Parathyroid adenoma (tissue), 2 donors: ENCODE measurements at regions not wholly inside any gene's neighbourhood (a gene's known extent, or its start where the extent isn't known, plus 50 kb on each side); places are given as distances from the start of the nearest gene placed in this dataset.

Source experiments
- H2AFZ ChIP-seq: fragments of 300-600 bp; sonication (generic); one replicate; pipeline ENCODE4 v1.7.0; 2017; ENCODE audit warnings: antibody characterized with exemption, mild to moderate bottlenecking
- H3K27ac ChIP-seq: fragments of 300-600 bp; sonication (generic); one replicate; pipeline ENCODE4 v1.7.0; 2017
- H3K27me3 ChIP-seq: fragments of 300-600 bp; sonication (generic); one replicate; pipeline ENCODE4 v1.7.0; 2017; ENCODE audit warnings: low read length; ENCODE audit not compliant: control insufficient read depth, insufficient read depth
- H3K36me3 ChIP-seq: fragments of 300-600 bp; sonication (generic); one replicate; pipeline ENCODE4 v1.7.0; 2017; ENCODE audit warnings: low read length; ENCODE audit not compliant: control insufficient read depth, insufficient read depth
- H3K4me1 ChIP-seq: fragments of 300-600 bp; sonication (generic); one replicate; pipeline ENCODE4 v1.7.0; 2017; ENCODE audit warnings: control low read depth
- H3K4me2 ChIP-seq: fragments of 300-600 bp; sonication (generic); one replicate; pipeline ENCODE4 v1.7.0; 2017; ENCODE audit warnings: low read length
- H3K4me3 ChIP-seq: fragments of 300-600 bp; sonication (generic); one replicate; pipeline ENCODE4 v1.7.0; 2017; ENCODE audit warnings: low read depth, low read length
- H3K79me2 ChIP-seq: fragments of 300-600 bp; sonication (generic); one replicate; pipeline ENCODE4 v1.7.0; 2017; ENCODE audit warnings: control low read depth
- H3K9ac ChIP-seq: fragments of 300-600 bp; sonication (generic); one replicate; pipeline ENCODE4 v1.7.0; 2017; ENCODE audit warnings: mild to moderate bottlenecking
- H3K9me3 ChIP-seq: fragments of 300-600 bp; sonication (generic); one replicate; pipeline ENCODE4 v1.7.0; 2017; ENCODE audit warnings: low read length; ENCODE audit not compliant: control insufficient read depth
- TF ChIP-seq, protein P1 (sequence below): fragments of 300-600 bp; sonication (generic); IDR thresholded peaks from one replicate; pipeline ENCODE4 v1.7.0; 2017; ENCODE audit warnings: antibody characterized with exemption, mild to moderate bottlenecking
- donor health status: primary hyperparathyroidism.

DNA sequence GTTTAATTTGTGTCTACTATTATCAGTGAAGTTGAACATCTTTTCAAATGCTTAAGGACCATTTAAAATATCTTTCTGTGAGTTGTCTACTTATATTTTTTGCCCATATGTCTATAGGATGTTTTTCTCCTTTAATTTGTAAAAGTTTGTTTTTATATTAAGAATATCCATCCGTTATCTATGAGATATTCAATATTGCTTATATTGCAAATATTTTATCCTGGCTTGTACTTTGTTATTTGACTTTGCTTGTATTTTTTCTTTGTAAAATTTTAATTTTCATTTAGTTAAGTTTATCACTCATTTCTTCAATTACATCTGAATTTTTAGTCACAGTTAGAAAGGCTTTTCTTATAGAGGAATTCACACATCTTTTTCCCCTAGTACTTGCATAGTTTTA is 117.0 kb upstream of the MLIP start:
- no peak overlapping the region for H3K27ac ChIP-seq
- no peak overlapping the region for H3K4me2 ChIP-seq
- no peaks in the 10 kb centered on the region for H3K4me1 ChIP-seq
- H3K9me3 ChIP-seq, result no peaks in the 10 kb centered on the region
- H3K79me2 ChIP-seq, result no peaks in the 10 kb centered on the region
- no peaks in the 10 kb centered on the region for H3K27me3 ChIP-seq
- no peak overlapping the region for H3K4me3 ChIP-seq
- H3K36me3 ChIP-seq, result no peaks in the 10 kb centered on the region
- TF ChIP-seq, protein P1, sequence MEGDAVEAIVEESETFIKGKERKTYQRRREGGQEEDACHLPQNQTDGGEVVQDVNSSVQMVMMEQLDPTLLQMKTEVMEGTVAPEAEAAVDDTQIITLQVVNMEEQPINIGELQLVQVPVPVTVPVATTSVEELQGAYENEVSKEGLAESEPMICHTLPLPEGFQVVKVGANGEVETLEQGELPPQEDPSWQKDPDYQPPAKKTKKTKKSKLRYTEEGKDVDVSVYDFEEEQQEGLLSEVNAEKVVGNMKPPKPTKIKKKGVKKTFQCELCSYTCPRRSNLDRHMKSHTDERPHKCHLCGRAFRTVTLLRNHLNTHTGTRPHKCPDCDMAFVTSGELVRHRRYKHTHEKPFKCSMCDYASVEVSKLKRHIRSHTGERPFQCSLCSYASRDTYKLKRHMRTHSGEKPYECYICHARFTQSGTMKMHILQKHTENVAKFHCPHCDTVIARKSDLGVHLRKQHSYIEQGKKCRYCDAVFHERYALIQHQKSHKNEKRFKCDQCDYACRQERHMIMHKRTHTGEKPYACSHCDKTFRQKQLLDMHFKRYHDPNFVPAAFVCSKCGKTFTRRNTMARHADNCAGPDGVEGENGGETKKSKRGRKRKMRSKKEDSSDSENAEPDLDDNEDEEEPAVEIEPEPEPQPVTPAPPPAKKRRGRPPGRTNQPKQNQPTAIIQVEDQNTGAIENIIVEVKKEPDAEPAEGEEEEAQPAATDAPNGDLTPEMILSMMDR, result no peak
- no peak overlapping the region for H3K9ac ChIP-seq
- H2AFZ ChIP-seq, result no peak overlapping the region

GRCh38 chr6:53995935-53996334 is 115.3 kb upstream of the MLIP start:
- Histone ChIP-seq H3K79me2 (no peaks in the 10 kb centered on the region), H3K4me1 (no peaks in the 10 kb centered on the region), H3K9ac (no peak overlapping the region), H3K27ac (no peak overlapping the region), H3K27me3 (no peaks in the 10 kb centered on the region), H3K4me3 (no peak overlapping the region), H2AFZ (no peak overlapping the region), H3K9me3 (no peaks in the 10 kb centered on the region), H3K36me3 (no peaks in the 10 kb centered on the region), H3K4me2 (no peak overlapping the region)
- TF ChIP-seq, protein P1, result no peak

DNA sequence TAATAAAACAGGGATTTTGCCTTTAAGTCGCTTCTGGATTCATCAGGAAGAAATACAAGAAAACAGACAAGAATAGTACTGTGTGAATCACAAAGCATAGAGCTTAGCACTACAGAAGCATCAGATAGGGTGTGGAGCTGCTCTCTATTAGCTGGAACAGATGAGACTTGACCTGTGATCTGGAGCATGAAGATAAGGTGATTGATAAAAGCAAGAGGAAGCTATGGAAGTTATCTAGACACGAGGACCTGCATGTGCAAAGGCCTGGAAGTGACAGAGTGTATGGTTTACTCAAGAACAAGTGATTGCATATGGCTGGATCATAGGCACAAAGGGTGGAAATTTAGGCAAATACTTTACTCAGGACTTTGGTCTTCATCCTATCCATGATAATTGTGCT is 112.9 kb upstream of the MLIP start:
- H2AFZ ChIP-seq, result no peak overlapping the region
- H3K4me2 ChIP-seq, result no peak overlapping the region
- H3K4me1 ChIP-seq, result no peaks in the 10 kb centered on the region
- H3K36me3 ChIP-seq, result no peaks in the 10 kb centered on the region
- no peaks in the 10 kb centered on the region for H3K79me2 ChIP-seq
- no peak overlapping the region for H3K27ac ChIP-seq
- H3K9me3 ChIP-seq, result no peaks in the 10 kb centered on the region
- H3K9ac ChIP-seq, result no peak overlapping the region
- H3K27me3 ChIP-seq, result no peaks in the 10 kb centered on the region
- H3K4me3 ChIP-seq, result no peak overlapping the region
- TF ChIP-seq, protein P1, result no peak

- TF ChIP-seq, protein P1, result no peak
- no peak overlapping the region for H3K4me3 ChIP-seq
- H3K27ac ChIP-seq, result no peak overlapping the region
- H3K4me1 ChIP-seq, result no peaks in the 10 kb centered on the region
- H3K9me3 ChIP-seq, result no peaks in the 10 kb centered on the region
- H3K79me2 ChIP-seq, result no peaks in the 10 kb centered on the region
- no peaks in the 10 kb centered on the region for H3K27me3 ChIP-seq
- no peak overlapping the region for H3K4me2 ChIP-seq
- no peaks in the 10 kb centered on the region for H3K36me3 ChIP-seq
- H3K9ac ChIP-seq, result no peak overlapping the region
- H2AFZ ChIP-seq, result no peak overlapping the region
These were observed 112.0 kb upstream of the MLIP start for GRCh38 chr6:53999088-53999755.

- H3K36me3 ChIP-seq, result no peaks in the 10 kb centered on the region
- no peak overlapping the region for H3K9ac ChIP-seq
- TF ChIP-seq, protein P1, result no peak
- no peaks in the 10 kb centered on the region for H3K79me2 ChIP-seq
- H3K4me1 ChIP-seq, result no peaks in the 10 kb centered on the region
- H3K4me2 ChIP-seq, result no peak overlapping the region
- no peaks in the 10 kb centered on the region for H3K9me3 ChIP-seq
- H3K27me3 ChIP-seq, result no peaks in the 10 kb centered on the region
- H3K27ac ChIP-seq, result no peak overlapping the region
- no peak overlapping the region for H2AFZ ChIP-seq
- no peak overlapping the region for H3K4me3 ChIP-seq
These were observed 109.1 kb upstream of the MLIP start for GRCh38 chr6:54002116-54002515.
